ENCODE measurements at regions not wholly inside any gene's neighbourhood (a gene's known extent, or its start where the extent isn't known, plus 50 kb on each side); places are given as distances from the start of the nearest gene placed in this dataset.
"Not testable (repeated sequence)": the region's sequence is repeated elsewhere in the genome, so short reads cannot be mapped to it uniquely, and the experiment has no call there.

GRCh38 chr3:48070030-48070429 is 53.8 kb upstream of the MAP4 start:
- ATAC-seq (no peak), DNase-seq (ENCODE audit: low spot score) (no peak)
- Mint-ChIP-seq H3K4me3 (no peak overlapping the region), H3K9me3 (no peaks in the 10 kb centered on the region), H3K27ac (no peak overlapping the region), H3K36me3 (peaks cover 7% of the 10 kb centered on the region), H3K4me1 (0 out of 2 replicates have a peak, but pooled peaks cover 3% of the 10 kb centered on the region), H3K27me3 (ENCODE audit: low read depth) (no peaks in the 10 kb centered on the region)
- POLR2A ChIA-PET = interaction anchor here (0.6 kb wide), 1 partner anchor 19 kb away, joined by 3 read pairs; no protein-coding TSS in a partner anchor
- TF ChIP-seq GRHL2 (CRISPR knock-in tag; IDR thresholded peaks at IDR 0.05; ENCODE audit: insufficient replicate concordance, severe bottlenecking) = no peak
- CTCF ChIA-PET = no interaction called here

- 0 out of 2 replicates have a peak, but pooled peaks cover 3% of the 10 kb centered on the region for H3K4me1 Mint-ChIP-seq
- ATAC-seq (no peak), DNase-seq (ENCODE audit: low spot score) (no peak)
- no peaks in the 10 kb centered on the region for H3K9me3 Mint-ChIP-seq
- no peak overlapping the region for H3K4me3 Mint-ChIP-seq
- H3K27ac Mint-ChIP-seq = peak overlapping the region; percentile 41; the same call in 1 of the 2 replicates
- ChIA-PET POLR2A (interaction anchor here (0.6 kb wide), 1 partner anchor 20 kb away, joined by 3 read pairs; no protein-coding TSS in a partner anchor), CTCF (no interaction called here)
- no peak for TF ChIP-seq ZNF219 (CRISPR knock-in tag; IDR thresholded peaks at IDR 0.05; ENCODE audit: borderline replicate concordance)
- TF ChIP-seq GABPB1 (CRISPR knock-in tag; IDR thresholded peaks at IDR 0.05) = peak; percentile 87
- H3K36me3 Mint-ChIP-seq = peaks cover 4% of the 10 kb centered on the region
- H3K27me3 Mint-ChIP-seq (ENCODE audit: low read depth) = no peaks in the 10 kb centered on the region
Measured at GRCh38 chr3:48069339-48069738, 53.1 kb upstream of the MAP4 start.

GRCh38 chr3:48068886-48069285 is 52.7 kb upstream of the MAP4 start:
- H3K4me1 Mint-ChIP-seq = 0 out of 2 replicates have a peak, but pooled peaks cover 3% of the 10 kb centered on the region
- H3K4me3 Mint-ChIP-seq = no peak overlapping the region
- H3K36me3 Mint-ChIP-seq = peaks cover 4% of the 10 kb centered on the region
- H3K27me3 Mint-ChIP-seq (ENCODE audit: low read depth) = no peaks in the 10 kb centered on the region
- DNase-seq (ENCODE audit: low spot score) = no peak
- POLR2A ChIA-PET = no interaction called here
- no peak for ATAC-seq
- CTCF ChIA-PET = no interaction called here
- TF ChIP-seq SOX15 (CRISPR knock-in tag; IDR thresholded peaks at IDR 0.05) (no peak), FOXP4 (CRISPR knock-in tag; IDR thresholded peaks at IDR 0.05) (no peak), GRHL2 (CRISPR knock-in tag; IDR thresholded peaks at IDR 0.05; ENCODE audit: insufficient replicate concordance, severe bottlenecking) (no peak), RORB (CRISPR knock-in tag; IDR thresholded peaks at IDR 0.05) (no peak), ZNF317 (CRISPR knock-in tag; IDR thresholded peaks at IDR 0.05; ENCODE audit: borderline replicate concordance, low read depth) (no peak), ZNF512 (CRISPR knock-in tag; IDR thresholded peaks at IDR 0.05; ENCODE audit: borderline replicate concordance) (no peak), NFYB (CRISPR knock-in tag; conservative IDR thresholded peaks at IDR 0.05; ENCODE audit: low read depth) (no peak), ELF4 (CRISPR knock-in tag; IDR thresholded peaks at IDR 0.05; ENCODE audit: low read depth) (no peak), GTF2I (CRISPR knock-in tag; conservative IDR thresholded peaks at IDR 0.05) (no peak), GABPB1 (CRISPR knock-in tag; IDR thresholded peaks at IDR 0.05) (no peak), FOXP1 (CRISPR knock-in tag; IDR thresholded peaks at IDR 0.05; ENCODE audit: borderline replicate concordance) (no peak)
- no peak overlapping the region for H3K27ac Mint-ChIP-seq
- no peaks in the 10 kb centered on the region for H3K9me3 Mint-ChIP-seq

- not testable (repeated sequence) for DNase-seq (ENCODE audit: low spot score); H3K27ac Mint-ChIP-seq; H3K4me1 Mint-ChIP-seq; H3K36me3 Mint-ChIP-seq; H3K9me3 Mint-ChIP-seq; ATAC-seq; H3K4me3 Mint-ChIP-seq; H3K27me3 Mint-ChIP-seq (ENCODE audit: low read depth)
- CTCF ChIA-PET = interaction anchor here (0.6 to 0.7 kb wide), 2 partner anchors 68 to 271 kb away, joined by 3 to 4 read pairs; no protein-coding TSS in a partner anchor
- peak; percentile 77; the same call in 1 of the 2 replicates for TF ChIP-seq ZNF121 (CRISPR knock-in tag; IDR thresholded peaks at IDR 0.05)
- POLR2A ChIA-PET = interaction anchor here (0.6 kb wide), 1 partner anchor 471 kb away, joined by 7 read pairs; no protein-coding TSS in a partner anchor
Measured at GRCh38 chr3:48068320-48068719, 52.1 kb upstream of the MAP4 start.

Measured in WTC11 (cell line).